Muscle of leg (tissue), 3 donors: ENCODE measurements at regions not wholly inside any gene's neighbourhood (a gene's known extent, or its start where the extent isn't known, plus 50 kb on each side); places are given as distances from the start of the nearest gene placed in this dataset.
A peak's percentile ranks its signal among the peaks of the same experiment; 100 is the strongest.

ENCODE experiments used
- DNase-seq: peaks from one replicate; pipeline ENCODE4 v3.0.0; 2013
- H3K27ac ChIP-seq: one replicate; pipeline ENCODE4 v1.5.1; 2013; ENCODE audit warnings: mild to moderate bottlenecking, low read length, control low read depth
- H3K27me3 ChIP-seq: one replicate; pipeline ENCODE4 v1.6.1; 2013; ENCODE audit warnings: low read length; ENCODE audit not compliant: control insufficient read depth, insufficient read depth
- H3K36me3 ChIP-seq: one replicate; pipeline ENCODE4 v1.6.1; 2013; ENCODE audit warnings: low read length; ENCODE audit not compliant: control insufficient read depth, insufficient read depth
- H3K4me1 ChIP-seq: one replicate; pipeline ENCODE4 v1.6.1; 2013; ENCODE audit warnings: low read length; ENCODE audit not compliant: control insufficient read depth, insufficient read depth
- H3K4me3 ChIP-seq: one replicate; pipeline ENCODE4 v1.5.1; 2013; ENCODE audit warnings: low read length, control low read depth
- H3K9me3 ChIP-seq: replicated peaks from 2 replicates; pipeline ENCODE4 v1.6.1; 2013; ENCODE audit warnings: low read depth, low read length; ENCODE audit not compliant: control insufficient read depth
- WGBS: methylation state at CpG from one replicate; pipeline ENCODE4 v1.1.5; 2013; ENCODE audit warnings: missing lambda C conversion rate; ENCODE audit not compliant: insufficient coverage; 5-methylcytosine and 5-hydroxymethylcytosine counted together

GRCh38 chr2:5839550-5839949 lies 147.4 kb downstream of the SOX11 start:
- H3K4me1 ChIP-seq: no peaks in the 10 kb centered on the region
- no peaks in the 10 kb centered on the region for H3K36me3 ChIP-seq
- H3K27ac ChIP-seq: no peak overlapping the region
- peak; percentile 36 for DNase-seq
- WGBS: 27% methylated on average over 3 of the region's 7 CpGs
- no peaks in the 10 kb centered on the region for H3K27me3 ChIP-seq
- H3K4me3 ChIP-seq: no peak overlapping the region
- H3K9me3 ChIP-seq: no peaks in the 10 kb centered on the region

GRCh38 chr2:5841126-5841525 lies 148.9 kb downstream of the SOX11 start:
- Histone ChIP-seq H3K9me3 (no peaks in the 10 kb centered on the region), H3K36me3 (no peaks in the 10 kb centered on the region), H3K4me1 (no peaks in the 10 kb centered on the region), H3K27me3 (no peaks in the 10 kb centered on the region), H3K27ac (no peak overlapping the region), H3K4me3 (no peak overlapping the region)
- no peak for DNase-seq
- WGBS: no CpG with 5 or more reads among the region's 2 CpGs

- no peak overlapping the region for H3K4me3 ChIP-seq
- no peaks in the 10 kb centered on the region for H3K36me3 ChIP-seq
- no peaks in the 10 kb centered on the region for H3K27me3 ChIP-seq
- H3K27ac ChIP-seq: no peak overlapping the region
- H3K9me3 ChIP-seq: no peaks in the 10 kb centered on the region
- DNase-seq: no peak
- WGBS: 84% methylated on average over 12 of the region's 14 CpGs
- H3K4me1 ChIP-seq: no peaks in the 10 kb centered on the region
These were observed 150.1 kb downstream of the SOX11 start for GRCh38 chr2:5842326-5842725.

GRCh38 chr2:5845798-5846330 lies 153.7 kb downstream of the SOX11 start:
- Histone ChIP-seq H3K4me3 (no peak overlapping the region), H3K9me3 (no peaks in the 10 kb centered on the region), H3K27me3 (no peaks in the 10 kb centered on the region), H3K4me1 (no peaks in the 10 kb centered on the region), H3K27ac (no peak overlapping the region), H3K36me3 (no peaks in the 10 kb centered on the region)
- 64% methylated on average over 5 of the region's 6 CpGs for WGBS
- DNase-seq: no peak

- no peak for DNase-seq
- Histone ChIP-seq H3K9me3 (no peaks in the 10 kb centered on the region), H3K27ac (no peak overlapping the region), H3K27me3 (no peaks in the 10 kb centered on the region), H3K4me1 (no peaks in the 10 kb centered on the region), H3K36me3 (no peaks in the 10 kb centered on the region), H3K4me3 (no peak overlapping the region)
- 86% methylated on average over 4 of the region's 7 CpGs for WGBS
These were observed 154.7 kb downstream of the SOX11 start for GRCh38 chr2:5846881-5847280.

- H3K4me1 ChIP-seq: no peaks in the 10 kb centered on the region
- no peaks in the 10 kb centered on the region for H3K27me3 ChIP-seq
- no peak overlapping the region for H3K27ac ChIP-seq
- WGBS: 83% methylated on average over 1 of the region's 3 CpGs
- no peaks in the 10 kb centered on the region for H3K36me3 ChIP-seq
- no peak overlapping the region for H3K4me3 ChIP-seq
- H3K9me3 ChIP-seq: no peaks in the 10 kb centered on the region
- no peak for DNase-seq
These were observed 157.4 kb downstream of the SOX11 start for GRCh38 chr2:5849562-5849961.

GRCh38 chr2:5851410-5851809 lies 159.2 kb downstream of the SOX11 start:
- Histone ChIP-seq H3K36me3 (no peaks in the 10 kb centered on the region), H3K4me3 (no peak overlapping the region), H3K9me3 (no peaks in the 10 kb centered on the region), H3K27ac (no peak overlapping the region), H3K4me1 (no peaks in the 10 kb centered on the region), H3K27me3 (no peaks in the 10 kb centered on the region)
- no peak for DNase-seq

- no peak overlapping the region for H3K27ac ChIP-seq
- no peaks in the 10 kb centered on the region for H3K4me1 ChIP-seq
- H3K36me3 ChIP-seq: no peaks in the 10 kb centered on the region
- no peaks in the 10 kb centered on the region for H3K27me3 ChIP-seq
- 84% methylated on average over 2 of the region's 2 CpGs for WGBS
- DNase-seq: no peak
- H3K4me3 ChIP-seq: no peak overlapping the region
- no peaks in the 10 kb centered on the region for H3K9me3 ChIP-seq
These were observed 162.6 kb downstream of the SOX11 start for GRCh38 chr2:5854797-5855196.

- H3K27me3 ChIP-seq: no peaks in the 10 kb centered on the region
- no peak overlapping the region for H3K4me3 ChIP-seq
These were observed 174.9 kb downstream of the SOX11 start for GRCh38 chr2:5867056-5867455.

GRCh38 chr2:5868931-5869330 lies 176.7 kb downstream of the SOX11 start:
- H3K36me3 ChIP-seq: no peaks in the 10 kb centered on the region
- H3K9me3 ChIP-seq: no peaks in the 10 kb centered on the region
- peak; percentile 67 for DNase-seq
- no peaks in the 10 kb centered on the region for H3K27me3 ChIP-seq
- 55% methylated on average over 7 of the region's 8 CpGs for WGBS
- no peak overlapping the region for H3K4me3 ChIP-seq
- peaks cover 36% of the 10 kb centered on the region for H3K4me1 ChIP-seq
- H3K27ac ChIP-seq: peak overlapping the region; percentile 67

More at GRCh38 chr2:5867056-5867455, 174.9 kb downstream of the SOX11 start:
- DNase-seq: peak; percentile 87
- 85% methylated on average over 9 of the region's 9 CpGs for WGBS
- H3K9me3 ChIP-seq: no peaks in the 10 kb centered on the region
- H3K4me1 ChIP-seq: peaks cover 38% of the 10 kb centered on the region
- H3K27ac ChIP-seq: no peak overlapping the region
- H3K36me3 ChIP-seq: no peaks in the 10 kb centered on the region

GRCh38 chr2:5869936-5870335 lies 177.8 kb downstream of the SOX11 start:
- peak; percentile 73 for DNase-seq
- H3K27me3 ChIP-seq: no peaks in the 10 kb centered on the region
- 75% methylated on average over 7 of the region's 8 CpGs for WGBS

More at GRCh38 chr2:5869936-5870335, 177.8 kb downstream of the SOX11 start:
- no peaks in the 10 kb centered on the region for H3K36me3 ChIP-seq
- H3K4me1 ChIP-seq: peaks cover 36% of the 10 kb centered on the region
- no peak overlapping the region for H3K4me3 ChIP-seq
- no peaks in the 10 kb centered on the region for H3K9me3 ChIP-seq
- H3K27ac ChIP-seq: peak overlapping the region; percentile 65
